ENCODE measurements at regions not wholly inside any gene's neighbourhood (a gene's known extent, or its start where the extent isn't known, plus 50 kb on each side); places are given as distances from the start of the nearest gene placed in this dataset.

- no peak for TF ChIP-seq GATA3 (IDR thresholded peaks at IDR 0.05; ENCODE audit: low read depth, low read length)
- TF ChIP-seq GATA2 (IDR thresholded peaks at IDR 0.05; ENCODE audit: low read depth, low read length) = no peak
Observed at GRCh38 chr4:14272206-14272605, 644.7 kb upstream of the BOD1L1 start.

GRCh38 chr4:14277505-14277904 lies 650.0 kb upstream of the BOD1L1 start:
- TF ChIP-seq GATA2 (IDR thresholded peaks at IDR 0.05; ENCODE audit: low read depth, low read length) (no peak), GATA3 (IDR thresholded peaks at IDR 0.05; ENCODE audit: low read depth, low read length) (no peak)

GRCh38 chr4:14280567-14280966 lies 653.0 kb upstream of the BOD1L1 start:
- TF ChIP-seq GATA2 (IDR thresholded peaks at IDR 0.05; ENCODE audit: low read depth, low read length) (no peak), GATA3 (IDR thresholded peaks at IDR 0.05; ENCODE audit: low read depth, low read length) (no peak)

GRCh38 chr4:14284578-14284977 lies 657.1 kb upstream of the BOD1L1 start:
- TF ChIP-seq GATA3 (IDR thresholded peaks at IDR 0.05; ENCODE audit: low read depth, low read length) (no peak), GATA2 (IDR thresholded peaks at IDR 0.05; ENCODE audit: low read depth, low read length) (no peak)

- TF ChIP-seq GATA2 (IDR thresholded peaks at IDR 0.05; ENCODE audit: low read depth, low read length) (no peak), GATA3 (IDR thresholded peaks at IDR 0.05; ENCODE audit: low read depth, low read length) (no peak)
Observed at GRCh38 chr4:14289708-14290107, 662.2 kb upstream of the BOD1L1 start.

- TF ChIP-seq GATA3 (IDR thresholded peaks at IDR 0.05; ENCODE audit: low read depth, low read length) = no peak
- TF ChIP-seq GATA2 (IDR thresholded peaks at IDR 0.05; ENCODE audit: low read depth, low read length) = no peak
Observed at GRCh38 chr4:14293582-14293981, 666.1 kb upstream of the BOD1L1 start.

GRCh38 chr4:14294611-14295010 lies 667.1 kb upstream of the BOD1L1 start:
- no peak for TF ChIP-seq GATA3 (IDR thresholded peaks at IDR 0.05; ENCODE audit: low read depth, low read length)

GRCh38 chr4:14299166-14299565 lies 671.6 kb upstream of the BOD1L1 start:
- TF ChIP-seq GATA3 (IDR thresholded peaks at IDR 0.05; ENCODE audit: low read depth, low read length) (no peak), GATA2 (IDR thresholded peaks at IDR 0.05; ENCODE audit: low read depth, low read length) (no peak)

GRCh38 chr4:14302021-14302420 lies 674.5 kb upstream of the BOD1L1 start:
- TF ChIP-seq GATA3 (IDR thresholded peaks at IDR 0.05; ENCODE audit: low read depth, low read length) = no peak
- no peak for TF ChIP-seq GATA2 (IDR thresholded peaks at IDR 0.05; ENCODE audit: low read depth, low read length)

- no peak for TF ChIP-seq GATA3 (IDR thresholded peaks at IDR 0.05; ENCODE audit: low read depth, low read length)
- TF ChIP-seq GATA2 (IDR thresholded peaks at IDR 0.05; ENCODE audit: low read depth, low read length) = no peak
Observed at GRCh38 chr4:14303856-14304255, 676.3 kb upstream of the BOD1L1 start.

GRCh38 chr4:14308229-14308651 lies 680.7 kb upstream of the BOD1L1 start:
- TF ChIP-seq GATA3 (IDR thresholded peaks at IDR 0.05; ENCODE audit: low read depth, low read length) (no peak), GATA2 (IDR thresholded peaks at IDR 0.05; ENCODE audit: low read depth, low read length) (no peak)

GRCh38 chr4:14309431-14309830 lies 681.9 kb upstream of the BOD1L1 start:
- TF ChIP-seq GATA3 (IDR thresholded peaks at IDR 0.05; ENCODE audit: low read depth, low read length) = no peak
- no peak for TF ChIP-seq GATA2 (IDR thresholded peaks at IDR 0.05; ENCODE audit: low read depth, low read length)

GRCh38 chr4:14313757-14314156 lies 686.2 kb upstream of the BOD1L1 start:
- no peak for TF ChIP-seq GATA2 (IDR thresholded peaks at IDR 0.05; ENCODE audit: low read depth, low read length)
- no peak for TF ChIP-seq GATA3 (IDR thresholded peaks at IDR 0.05; ENCODE audit: low read depth, low read length)

GRCh38 chr4:14315129-14315528 lies 687.2 kb upstream of the CPEB2 start:
- TF ChIP-seq GATA2 (IDR thresholded peaks at IDR 0.05; ENCODE audit: low read depth, low read length) (no peak), GATA3 (IDR thresholded peaks at IDR 0.05; ENCODE audit: low read depth, low read length) (no peak)

- no peak for TF ChIP-seq GATA2 (IDR thresholded peaks at IDR 0.05; ENCODE audit: low read depth, low read length)
- no peak for TF ChIP-seq GATA3 (IDR thresholded peaks at IDR 0.05; ENCODE audit: low read depth, low read length)
Observed at GRCh38 chr4:14317351-14317750, 684.9 kb upstream of the CPEB2 start.

- TF ChIP-seq GATA2 (IDR thresholded peaks at IDR 0.05; ENCODE audit: low read depth, low read length) (no peak), GATA3 (IDR thresholded peaks at IDR 0.05; ENCODE audit: low read depth, low read length) (no peak)
Observed at GRCh38 chr4:14318671-14319070, 683.6 kb upstream of the CPEB2 start.

Measured in SH-SY5Y (cell line).